PC-3 (cell line): ENCODE measurements at regions not wholly inside any gene's neighbourhood (a gene's known extent, or its start where the extent isn't known, plus 50 kb on each side); places are given as distances from the start of the nearest gene placed in this dataset.

ENCODE experiments used
- ATAC-seq: fragments of 200-7000 bp; cut with Tn5 transposase; 2 replicates; pipeline ENCODE4 v1.9.1; 2020; ENCODE audit warnings: mild to moderate bottlenecking, moderate library complexity
- BruUV-seq: library from RNA; stranded (reverse); fragments of 400-500 nt; replicated peaks from 2 replicates; lab custom pipeline; 2021; lab: Mats Ljungman, UMichigan
- CTCF ChIA-PET: fragments of 300-600 bp; sonication (Branson Sonifier 250); formaldehyde crosslinking; loops from one replicate; lab custom pipeline; 2022; ENCODE audit warnings: antibody characterized with exemption; lab: Charles Lee
- POLR2A ChIA-PET: fragments of 300-600 bp; sonication (Branson Sonifier 250); formaldehyde crosslinking; loops from one replicate; lab custom pipeline; 2022; ENCODE audit warnings: antibody characterized with exemption; ENCODE audit not compliant: unreplicated experiment; lab: Charles Lee
- DNase-seq: peaks from one replicate; pipeline ENCODE4 v3.0.0-alpha.2; 2015
- H2AFZ ChIP-seq: fragments of 300-600 bp; sonication (generic); 2 replicates; pipeline ENCODE4 v1.6.0; 2016; ENCODE audit warnings: antibody characterized with exemption, low read length
- H3F3A ChIP-seq: fragments of 300-600 bp; sonication (generic); one replicate; pipeline ENCODE4 v1.6.0; 2017; ENCODE audit warnings: antibody characterized with exemption, low read length, control low read depth, mild to moderate bottlenecking; ENCODE audit not compliant: unreplicated experiment
- H3K27ac ChIP-seq: fragments of 300-600 bp; sonication (generic); 2 replicates; pipeline ENCODE4 v1.5.1; 2016; ENCODE audit warnings: mild to moderate bottlenecking, low read length
- H3K27me3 ChIP-seq: fragments of 300-600 bp; sonication (generic); 2 replicates; pipeline ENCODE4 v1.6.1; 2016; ENCODE audit warnings: low read length, mixed read lengths
- H3K36me3 ChIP-seq: fragments of 300-600 bp; sonication (generic); 2 replicates; pipeline ENCODE4 v1.6.1; 2016; ENCODE audit warnings: low read depth, mixed run types, low read length, mixed read lengths
- H3K4me1 ChIP-seq: fragments of 300-600 bp; sonication (generic); 2 replicates; pipeline ENCODE4 v1.5.1; 2016; ENCODE audit warnings: low read length; ENCODE audit not compliant: insufficient read depth
- H3K4me2 ChIP-seq: fragments of 300-600 bp; sonication (generic); 2 replicates; pipeline ENCODE4 v1.6.0; 2016; ENCODE audit warnings: low read length
- H3K4me3 ChIP-seq: fragments of 300-600 bp; sonication (generic); 2 replicates; pipeline ENCODE4 v1.5.1; 2016; ENCODE audit warnings: mild to moderate bottlenecking, low read length, mixed read lengths
- H3K79me2 ChIP-seq: fragments of 300-600 bp; sonication (generic); 2 replicates; pipeline ENCODE4 v1.6.1; 2017; ENCODE audit warnings: low read length, mixed read lengths
- H3K9ac ChIP-seq: fragments of 300-600 bp; sonication (generic); 2 replicates; pipeline ENCODE4 v1.6.0; 2016; ENCODE audit warnings: mild to moderate bottlenecking, low read length
- H3K9me2 ChIP-seq: fragments of 300-600 bp; sonication (generic); replicated peaks from 2 replicates; pipeline ENCODE4 v1.6.1; 2016; ENCODE audit warnings: mixed run types, low read length, mixed read lengths
- H3K9me3 ChIP-seq: fragments of 300-600 bp; sonication (generic); 2 replicates; pipeline ENCODE4 v1.6.1; 2016; ENCODE audit warnings: low read length, mixed read lengths
- H4K20me1 ChIP-seq: fragments of 300-600 bp; sonication (generic); 2 replicates; pipeline ENCODE4 v1.6.1; 2016; ENCODE audit warnings: low read length, mixed read lengths
- CTCF ChIP-seq: fragments of 300-600 bp; sonication (generic); conservative IDR thresholded peaks from 2 replicates; pipeline ENCODE4 v1.5.1; 2017; ENCODE audit warnings: antibody characterized with exemption, low read depth, mild to moderate bottlenecking, low read length
- EZH2 ChIP-seq: fragments of 300-600 bp; sonication (generic); IDR thresholded peaks from one replicate; pipeline ENCODE4 v1.6.1; 2017; ENCODE audit warnings: antibody characterized with exemption, mild to moderate bottlenecking, low read length; ENCODE audit not compliant: unreplicated experiment
- EZH2phosphoT487 ChIP-seq: fragments of 300-600 bp; sonication (generic); IDR thresholded peaks from 2 replicates; pipeline ENCODE4 v1.6.1; 2018; ENCODE audit warnings: mild to moderate bottlenecking, antibody characterized with exemption, low read length, borderline replicate concordance
- intact Hi-C: fragments of 100-400 bp; cut with micrococcal nuclease; formaldehyde crosslinking; loops from 2 replicates; pipeline ENCODE4 v1.9.0; 2023

- ChIA-PET POLR2A (interaction anchor here (0.5 to 2.0 kb wide), 16 partner anchors 21 to 443 kb away, joined by 3 to 22 read pairs (median 6); partner anchors contain the start of gene ARF6), CTCF (interaction anchor here (0.5 to 1.3 kb wide), 12 partner anchors 28 to 141 kb away, joined by 3 to 7 read pairs (median 4); no protein-coding TSS in a partner anchor)
- Histone ChIP-seq H3K4me3 (peak overlapping the region; percentile 64), H3K36me3 (no peaks in the 10 kb centered on the region), H3K9ac (peak overlapping the region; percentile 87), H3K4me1 (peaks cover 72% of the 10 kb centered on the region), H3K27me3 (no peaks in the 10 kb centered on the region), H3K9me3 (no peaks in the 10 kb centered on the region), H3K79me2 (peaks cover 16% of the 10 kb centered on the region; the same call in 1 of the 2 replicates), H2AFZ (peak overlapping the region; percentile 71), H4K20me1 (no peaks in the 10 kb centered on the region), H3K4me2 (peak overlapping the region; percentile 79), H3F3A (peaks cover 23% of the 10 kb centered on the region), H3K9me2 (no peaks in the 10 kb centered on the region), H3K27ac (peak overlapping the region; percentile 97)
- BruUV-seq, result TSS peak; percentile 62
- ATAC-seq (peak; percentile 9), DNase-seq (peak; percentile 89)
- TF ChIP-seq CTCF, result peak; percentile 32; the same call in 1 of the 2 replicates
- no peak for TF ChIP-seq EZH2
- no peak for TF ChIP-seq EZH2phosphoT487
- intact Hi-C loops, result loop anchor here (1.0 kb wide), 3 partner anchors 37 to 59 kb away; no protein-coding TSS in a partner anchor
Observed at GRCh38 chr14:50003213-50004021, 110.5 kb downstream of the ARF6 start.

GRCh38 chr14:50006141-50006540 is 110.2 kb downstream of the VCPKMT start:
- Histone ChIP-seq H2AFZ (no peak overlapping the region), H3K9ac (no peak overlapping the region), H3K27ac (no peak overlapping the region), H3K9me3 (no peaks in the 10 kb centered on the region), H3K36me3 (no peaks in the 10 kb centered on the region), H3K4me2 (no peak overlapping the region), H3K27me3 (no peaks in the 10 kb centered on the region), H3K9me2 (no peaks in the 10 kb centered on the region), H4K20me1 (no peaks in the 10 kb centered on the region), H3F3A (peaks cover 14% of the 10 kb centered on the region), H3K4me3 (no peak overlapping the region), H3K4me1 (peaks cover 58% of the 10 kb centered on the region), H3K79me2 (peaks cover 12% of the 10 kb centered on the region; the same call in 1 of the 2 replicates)
- CTCF ChIA-PET, result no interaction called here
- no peak for TF ChIP-seq CTCF
- no peak for TF ChIP-seq EZH2
- no peak for TF ChIP-seq EZH2phosphoT487
- BruUV-seq, result no TSS peak
- no peak for ATAC-seq
- no peak for DNase-seq
- POLR2A ChIA-PET, result no interaction called here
- intact Hi-C loops, result no loop called here
